Cardiac muscle cell (in vitro differentiated cells and primary cell): ENCODE measurements at regions not wholly inside any gene's neighbourhood (a gene's known extent, or its start where the extent isn't known, plus 50 kb on each side); places are given as distances from the start of the nearest gene placed in this dataset.

ENCODE experiments used
- DNase-seq, 2 donors: peaks; one replicate each; pipeline versions ENCODE4 v3.0.0 to v3.0.0-alpha.2; 2010 to 2017; ENCODE audit warnings: low read depth in 1 of 2, low spot score in 1 of 2
- H3K27ac ChIP-seq: fragments of 200-600 bp; sonication (generic); 2 replicates; pipeline ENCODE4 v1.5.1; 2016
- H3K27me3 ChIP-seq: fragments of 200-600 bp; sonication (generic); 2 replicates; pipeline ENCODE4 v1.6.0; 2016; ENCODE audit warnings: control low read depth
- H3K36me3 ChIP-seq: fragments of 200-600 bp; sonication (generic); 2 replicates; pipeline ENCODE4 v1.5.1; 2016; ENCODE audit warnings: control low read depth
- H3K4me1 ChIP-seq: fragments of 200-600 bp; sonication (generic); 2 replicates; pipeline ENCODE4 v1.8.1; 2017; ENCODE audit warnings: low read depth, mild to moderate bottlenecking, mixed run types
- H3K4me3 ChIP-seq: fragments of 200-600 bp; sonication (generic); 2 replicates; pipeline ENCODE4 v1.5.1; 2016; ENCODE audit warnings: mild to moderate bottlenecking
- H3K9me3 ChIP-seq: fragments of 200-600 bp; sonication (generic); 2 replicates; pipeline ENCODE4 v1.5.1; 2017; ENCODE audit warnings: low read depth, mild to moderate bottlenecking, control low read depth
- CTCF ChIP-seq: IDR thresholded peaks from 2 replicates; pipeline ENCODE4 v1.5.1; 2012; ENCODE audit warnings: low read depth, mild to moderate bottlenecking, low read length

- DNase-seq: no peak
- Histone ChIP-seq H3K9me3 (no peaks in the 10 kb centered on the region), H3K27ac (no peak overlapping the region), H3K27me3 (no peaks in the 10 kb centered on the region), H3K4me1 (no peaks in the 10 kb centered on the region), H3K36me3 (no peaks in the 10 kb centered on the region), H3K4me3 (no peak overlapping the region)
- no peak for TF ChIP-seq CTCF
These were observed 1318.8 kb upstream of the ACO1 start for GRCh38 chr9:31065691-31066090.

GRCh38 chr9:31067418-31067817, 1317.0 kb upstream of the ACO1 start:
- H3K27ac ChIP-seq: no peak overlapping the region
- H3K9me3 ChIP-seq: no peaks in the 10 kb centered on the region
- TF ChIP-seq CTCF: no peak
- no peak overlapping the region for H3K4me3 ChIP-seq
- H3K4me1 ChIP-seq: no peaks in the 10 kb centered on the region
- no peak for DNase-seq
- no peaks in the 10 kb centered on the region for H3K27me3 ChIP-seq
- no peaks in the 10 kb centered on the region for H3K36me3 ChIP-seq

- Histone ChIP-seq H3K4me3 (no peak overlapping the region), H3K36me3 (no peaks in the 10 kb centered on the region), H3K27ac (no peak overlapping the region), H3K9me3 (no peaks in the 10 kb centered on the region), H3K27me3 (no peaks in the 10 kb centered on the region), H3K4me1 (no peaks in the 10 kb centered on the region)
- TF ChIP-seq CTCF: no peak
- DNase-seq: no peak
These were observed 1312.7 kb upstream of the ACO1 start for GRCh38 chr9:31071606-31072286.

GRCh38 chr9:31078175-31078574, 1306.3 kb upstream of the ACO1 start:
- H3K4me3 ChIP-seq: no peak overlapping the region
- no peaks in the 10 kb centered on the region for H3K36me3 ChIP-seq
- H3K27ac ChIP-seq: no peak overlapping the region
- H3K9me3 ChIP-seq: no peaks in the 10 kb centered on the region
- H3K27me3 ChIP-seq: no peaks in the 10 kb centered on the region
- no peaks in the 10 kb centered on the region for H3K4me1 ChIP-seq
- TF ChIP-seq CTCF: no peak
- no peak for DNase-seq

GRCh38 chr9:31084350-31084749, 1300.1 kb upstream of the ACO1 start:
- Histone ChIP-seq H3K9me3 (no peaks in the 10 kb centered on the region), H3K36me3 (no peaks in the 10 kb centered on the region), H3K4me1 (no peaks in the 10 kb centered on the region), H3K27ac (no peak overlapping the region), H3K27me3 (no peaks in the 10 kb centered on the region), H3K4me3 (no peak overlapping the region)
- no peak for TF ChIP-seq CTCF
- no peak for DNase-seq
